ENCODE measurements at regions not wholly inside any gene's neighbourhood (a gene's known extent, or its start where the extent isn't known, plus 50 kb on each side); places are given as distances from the start of the nearest gene placed in this dataset.

- Histone ChIP-seq H2AK5ac (ENCODE audit: low read length, severe bottlenecking) (no peak overlapping the region), H2BK12ac (ENCODE audit: low read length in 2 of 2) (no peak overlapping the region), H3K4me1 (ENCODE audit: control insufficient read depth, insufficient read depth, low read depth, low read length) (no peaks in the 10 kb centered on the region), H4K8ac (ENCODE audit: low read length) (no peak overlapping the region), H3K9me3 (ENCODE audit: control insufficient read depth, low read length) (no peaks in the 10 kb centered on the region), H3K14ac (ENCODE audit: low read length in 2 of 2) (no peak overlapping the region), H2BK5ac (ENCODE audit: low read depth, low read length, poor library complexity, severe bottlenecking) (no peak overlapping the region), H3K79me1 (replicated peaks; ENCODE audit: low read length, poor library complexity, severe bottlenecking) (no peaks in the 10 kb centered on the region), H3K23ac (ENCODE audit: low read length in 2 of 2) (no peak overlapping the region), H2BK120ac (ENCODE audit: low read depth, low read length) (no peak overlapping the region), H3K4ac (ENCODE audit: low read depth in 1 of 2, low read length in 2 of 2) (no peak overlapping the region), H2AFZ (ENCODE audit: low read depth, low read length) (no peak overlapping the region), H3K4me3 (ENCODE audit: insufficient read depth in 1 of 2, low read depth in 1 of 2, low read length in 2 of 2) (no peak overlapping the region), H3K18ac (ENCODE audit: low read depth in 1 of 2, low read length in 2 of 2) (no peak overlapping the region), H2BK15ac (ENCODE audit: low read depth, poor library complexity, severe bottlenecking) (no peak overlapping the region), H3K36me3 (ENCODE audit: control insufficient read depth in 1 of 2, insufficient read depth in 2 of 2, low read depth in 1 of 2, low read length in 2 of 2) (no peaks in the 10 kb centered on the region), H3K4me2 (ENCODE audit: low read length, poor library complexity, severe bottlenecking) (no peak overlapping the region), H3K27me3 (ENCODE audit: control insufficient read depth in 1 of 2, insufficient read depth in 1 of 2, low read length in 2 of 2) (no peaks in the 10 kb centered on the region), H4K91ac (ENCODE audit: low read length) (no peak overlapping the region), H3K9ac (ENCODE audit: low read length) (no peak overlapping the region), H3K27ac (ENCODE audit: low read length, poor library complexity, severe bottlenecking) (no peak overlapping the region)
- 89% methylated on average over 5 of the region's 7 CpGs for WGBS
- DNase-seq: no peak
Measured at GRCh38 chr5:52376592-52376991, 411.1 kb upstream of the ITGA1 start.

DNA sequence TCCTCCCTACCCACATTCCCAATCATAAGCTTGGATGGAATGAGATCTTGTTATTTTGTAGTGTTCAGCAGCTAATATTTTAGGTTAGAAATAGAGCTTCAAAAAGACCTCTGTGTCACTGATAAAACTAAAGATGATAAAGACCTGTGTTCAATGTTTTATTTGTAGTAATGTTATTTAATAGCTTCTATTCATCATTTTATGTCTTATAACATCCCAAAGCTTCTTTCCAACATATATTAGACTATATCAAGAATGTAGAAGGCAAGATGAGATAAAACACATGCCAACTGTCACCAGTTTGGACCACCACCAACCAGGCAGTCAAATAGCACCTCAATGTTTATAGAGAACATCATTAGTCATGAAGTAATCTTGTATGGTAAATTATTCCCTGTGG is 409.5 kb upstream of the ITGA1 start:
- Histone ChIP-seq H2BK12ac (ENCODE audit: low read length in 2 of 2) (no peak overlapping the region), H3K4me1 (ENCODE audit: control insufficient read depth, insufficient read depth, low read depth, low read length) (no peaks in the 10 kb centered on the region), H3K23ac (ENCODE audit: low read length in 2 of 2) (no peak overlapping the region), H4K91ac (ENCODE audit: low read length) (no peak overlapping the region), H3K36me3 (ENCODE audit: control insufficient read depth in 1 of 2, insufficient read depth in 2 of 2, low read depth in 1 of 2, low read length in 2 of 2) (no peaks in the 10 kb centered on the region), H2BK15ac (ENCODE audit: low read depth, poor library complexity, severe bottlenecking) (no peak overlapping the region), H3K9me3 (ENCODE audit: control insufficient read depth, low read length) (no peaks in the 10 kb centered on the region), H2AFZ (ENCODE audit: low read depth, low read length) (no peak overlapping the region), H3K14ac (ENCODE audit: low read length in 2 of 2) (no peak overlapping the region), H3K4ac (ENCODE audit: low read depth in 1 of 2, low read length in 2 of 2) (no peak overlapping the region), H3K79me1 (replicated peaks; ENCODE audit: low read length, poor library complexity, severe bottlenecking) (no peaks in the 10 kb centered on the region), H2BK5ac (ENCODE audit: low read depth, low read length, poor library complexity, severe bottlenecking) (no peak overlapping the region), H2BK120ac (ENCODE audit: low read depth, low read length) (no peak overlapping the region), H3K18ac (ENCODE audit: low read depth in 1 of 2, low read length in 2 of 2) (no peak overlapping the region), H3K4me2 (ENCODE audit: low read length, poor library complexity, severe bottlenecking) (no peak overlapping the region), H3K27me3 (ENCODE audit: control insufficient read depth in 1 of 2, insufficient read depth in 1 of 2, low read length in 2 of 2) (no peaks in the 10 kb centered on the region), H3K9ac (ENCODE audit: low read length) (no peak overlapping the region), H3K4me3 (ENCODE audit: insufficient read depth in 1 of 2, low read depth in 1 of 2, low read length in 2 of 2) (no peak overlapping the region), H2AK5ac (ENCODE audit: low read length, severe bottlenecking) (no peak overlapping the region), H3K27ac (ENCODE audit: low read length, poor library complexity, severe bottlenecking) (no peak overlapping the region), H4K8ac (ENCODE audit: low read length) (no peak overlapping the region)
- DNase-seq: no peak

DNA sequence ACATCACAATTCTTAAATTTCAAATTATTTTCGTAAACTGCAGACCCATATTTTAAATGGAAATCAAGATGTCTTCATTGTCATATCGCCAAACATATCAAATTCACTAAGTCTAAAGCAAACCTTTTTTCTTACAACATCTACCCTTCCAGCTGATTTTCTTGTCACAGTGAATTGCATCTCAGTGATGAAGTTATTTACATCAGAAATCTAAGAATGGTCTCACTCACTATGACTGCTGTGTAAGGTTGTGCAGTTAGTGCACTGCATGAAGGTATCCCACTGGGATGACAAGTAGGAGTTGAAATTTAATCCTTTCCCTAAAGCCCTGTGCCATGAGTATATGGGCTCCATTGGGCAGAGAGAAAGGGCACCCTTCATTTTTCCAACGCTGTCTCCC is 399.4 kb upstream of the ITGA1 start:
- no peaks in the 10 kb centered on the region for H3K9me3 ChIP-seq (ENCODE audit: control insufficient read depth, low read length)
- H2BK12ac ChIP-seq (ENCODE audit: low read length in 2 of 2): no peak overlapping the region
- no peaks in the 10 kb centered on the region for H3K79me1 ChIP-seq (replicated peaks; ENCODE audit: low read length, poor library complexity, severe bottlenecking)
- H3K36me3 ChIP-seq (ENCODE audit: control insufficient read depth in 1 of 2, insufficient read depth in 2 of 2, low read depth in 1 of 2, low read length in 2 of 2): no peaks in the 10 kb centered on the region
- no peak overlapping the region for H2BK120ac ChIP-seq (ENCODE audit: low read depth, low read length)
- no peak for DNase-seq
- H4K91ac ChIP-seq (ENCODE audit: low read length): no peak overlapping the region
- no peak overlapping the region for H2AK5ac ChIP-seq (ENCODE audit: low read length, severe bottlenecking)
- no peak overlapping the region for H3K4me2 ChIP-seq (ENCODE audit: low read length, poor library complexity, severe bottlenecking)
- no peaks in the 10 kb centered on the region for H3K4me1 ChIP-seq (ENCODE audit: control insufficient read depth, insufficient read depth, low read depth, low read length)
- H2AFZ ChIP-seq (ENCODE audit: low read depth, low read length): no peak overlapping the region
- no peak overlapping the region for H3K14ac ChIP-seq (ENCODE audit: low read length in 2 of 2)
- no peak overlapping the region for H3K18ac ChIP-seq (ENCODE audit: low read depth in 1 of 2, low read length in 2 of 2)
- H3K27me3 ChIP-seq (ENCODE audit: control insufficient read depth in 1 of 2, insufficient read depth in 1 of 2, low read length in 2 of 2): no peaks in the 10 kb centered on the region
- WGBS: 82% methylated on average over 3 of the region's 3 CpGs
- no peak overlapping the region for H3K9ac ChIP-seq (ENCODE audit: low read length)
- no peak overlapping the region for H2BK15ac ChIP-seq (ENCODE audit: low read depth, poor library complexity, severe bottlenecking)
- no peak overlapping the region for H2BK5ac ChIP-seq (ENCODE audit: low read depth, low read length, poor library complexity, severe bottlenecking)
- H3K27ac ChIP-seq (ENCODE audit: low read length, poor library complexity, severe bottlenecking): no peak overlapping the region
- no peak overlapping the region for H3K4me3 ChIP-seq (ENCODE audit: insufficient read depth in 1 of 2, low read depth in 1 of 2, low read length in 2 of 2)
- no peak overlapping the region for H4K8ac ChIP-seq (ENCODE audit: low read length)
- H3K23ac ChIP-seq (ENCODE audit: low read length in 2 of 2): no peak overlapping the region
- no peak overlapping the region for H3K4ac ChIP-seq (ENCODE audit: low read depth in 1 of 2, low read length in 2 of 2)

DNA sequence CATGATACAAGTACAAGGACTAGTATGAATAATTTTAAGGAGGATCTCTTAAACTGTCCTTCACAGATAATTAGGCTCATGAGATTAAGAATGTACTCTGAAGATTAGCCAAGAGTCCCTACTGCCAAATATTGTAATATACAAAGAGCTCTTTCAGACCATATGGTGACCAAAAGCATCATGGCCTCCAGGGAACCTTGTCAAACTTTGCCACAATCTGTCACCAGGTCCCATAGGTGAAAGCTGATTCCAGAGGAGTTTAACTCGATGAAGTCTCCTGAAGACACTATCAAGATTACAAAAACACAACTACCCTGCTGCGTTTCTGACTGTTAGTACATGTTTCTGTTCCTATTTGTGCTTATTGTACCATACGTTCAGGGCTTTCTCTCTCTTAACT is 395.4 kb upstream of the ITGA1 start:
- no peak overlapping the region for H2BK12ac ChIP-seq (ENCODE audit: low read length in 2 of 2)
- H4K8ac ChIP-seq (ENCODE audit: low read length): no peak overlapping the region
- H2AK5ac ChIP-seq (ENCODE audit: low read length, severe bottlenecking): no peak overlapping the region
- H2AFZ ChIP-seq (ENCODE audit: low read depth, low read length): no peak overlapping the region
- no peaks in the 10 kb centered on the region for H3K36me3 ChIP-seq (ENCODE audit: control insufficient read depth in 1 of 2, insufficient read depth in 2 of 2, low read depth in 1 of 2, low read length in 2 of 2)
- H3K4me1 ChIP-seq (ENCODE audit: control insufficient read depth, insufficient read depth, low read depth, low read length): no peaks in the 10 kb centered on the region
- no peak overlapping the region for H3K18ac ChIP-seq (ENCODE audit: low read depth in 1 of 2, low read length in 2 of 2)
- no peak overlapping the region for H2BK5ac ChIP-seq (ENCODE audit: low read depth, low read length, poor library complexity, severe bottlenecking)
- H4K91ac ChIP-seq (ENCODE audit: low read length): no peak overlapping the region
- H3K4me3 ChIP-seq (ENCODE audit: insufficient read depth in 1 of 2, low read depth in 1 of 2, low read length in 2 of 2): no peak overlapping the region
- H3K27ac ChIP-seq (ENCODE audit: low read length, poor library complexity, severe bottlenecking): no peak overlapping the region
- no peaks in the 10 kb centered on the region for H3K9me3 ChIP-seq (ENCODE audit: control insufficient read depth, low read length)
- no peak overlapping the region for H3K23ac ChIP-seq (ENCODE audit: low read length in 2 of 2)
- H2BK120ac ChIP-seq (ENCODE audit: low read depth, low read length): no peak overlapping the region
- H3K27me3 ChIP-seq (ENCODE audit: control insufficient read depth in 1 of 2, insufficient read depth in 1 of 2, low read length in 2 of 2): no peaks in the 10 kb centered on the region
- H3K14ac ChIP-seq (ENCODE audit: low read length in 2 of 2): no peak overlapping the region
- H3K4me2 ChIP-seq (ENCODE audit: low read length, poor library complexity, severe bottlenecking): no peak overlapping the region
- no peak overlapping the region for H3K4ac ChIP-seq (ENCODE audit: low read depth in 1 of 2, low read length in 2 of 2)
- whole genome bisulfite sequencing: 83% methylated on average over 2 of the region's 3 CpGs
- no peak overlapping the region for H2BK15ac ChIP-seq (ENCODE audit: low read depth, poor library complexity, severe bottlenecking)
- no peak for DNase-seq
- no peak overlapping the region for H3K9ac ChIP-seq (ENCODE audit: low read length)
- H3K79me1 ChIP-seq (replicated peaks; ENCODE audit: low read length, poor library complexity, severe bottlenecking): no peaks in the 10 kb centered on the region
